Psoas muscle (tissue), 7 donors: ENCODE measurements at regions not wholly inside any gene's neighbourhood (a gene's known extent, or its start where the extent isn't known, plus 50 kb on each side); places are given as distances from the start of the nearest gene placed in this dataset.

Experiments used
- ATAC-seq, 4 donors: fragments of 200-7000 bp; cut with Tn5 transposase; one replicate each; pipeline ENCODE4 v1.9.1; 2020; ENCODE audit warnings: moderate library complexity in 3 of 4, mild to moderate bottlenecking in 2 of 4
- DNase-seq, 2 donors: peaks; one replicate each; pipeline ENCODE4 v3.0.0-alpha.2; 2020
- H3K27ac ChIP-seq: fragments of 200-600 bp; one replicate; pipeline ENCODE4 v1.8.0; 2022
- H3K27me3 ChIP-seq, 3 donors: fragments of 200-600 bp in 1 of 3; one replicate each; pipeline versions ENCODE4 v1.6.1 to v1.8.0; 2013 to 2022; ENCODE audit warnings: low read length in 2 of 3, mild to moderate bottlenecking in 2 of 3, moderate library complexity in 1 of 3; ENCODE audit not compliant: insufficient read depth in 3 of 3
- H3K36me3 ChIP-seq, 2 donors: fragments of 200-600 bp in 1 of 2; one replicate each; pipeline versions ENCODE4 v1.6.1 to v1.8.0; 2013 to 2022; ENCODE audit warnings: low read depth in 1 of 2, mild to moderate bottlenecking in 1 of 2, moderate library complexity in 1 of 2; ENCODE audit not compliant: insufficient read depth in 1 of 2
- H3K4me1 ChIP-seq: fragments of 200-600 bp; one replicate; pipeline ENCODE4 v1.8.0; 2022
- H3K4me3 ChIP-seq: fragments of 200-600 bp; one replicate; pipeline ENCODE4 v1.8.0; 2022; ENCODE audit warnings: mild to moderate bottlenecking
- H3K9me3 ChIP-seq: fragments of 200-600 bp; one replicate; pipeline ENCODE4 v1.8.0; 2022
- WGBS, 3 donors: extraction: QIAGEN DNeasy Blood & Tissue Kit; methylation state at CpG; one replicate each; pipeline versions ENCODE4 v1.1.6 to v1.1.7; 2013; 5-methylcytosine and 5-hydroxymethylcytosine counted together
- intact Hi-C, 2 donors: fragments of 100-400 bp; cut with DNase I; formaldehyde crosslinking; loops; one replicate each; pipeline versions ENCODE4 v1.11.0 to v1.14.2; 2022
- TF ChIP-seq, protein P1 (sequence below): fragments of 200-600 bp; IDR thresholded peaks from one replicate; pipeline ENCODE4 v1.8.0; 2022; ENCODE audit warnings: antibody characterized with exemption
- donor health status: healthy with polysubstance abuse.
- donor health status: DM: no; HTN: no; CAD: no; lungs with moderate emphysema.
- donor health status: Bipolar disorder and iron deficiency.
- donor health status: healthy.
- donor health status: DM: yes; HTN: yes; CAD: no.
- donor health status: DM: no; HTN: no; CAD: no.
- donor health status: DM: yes; HTN: yes; CAD: no.

DNA sequence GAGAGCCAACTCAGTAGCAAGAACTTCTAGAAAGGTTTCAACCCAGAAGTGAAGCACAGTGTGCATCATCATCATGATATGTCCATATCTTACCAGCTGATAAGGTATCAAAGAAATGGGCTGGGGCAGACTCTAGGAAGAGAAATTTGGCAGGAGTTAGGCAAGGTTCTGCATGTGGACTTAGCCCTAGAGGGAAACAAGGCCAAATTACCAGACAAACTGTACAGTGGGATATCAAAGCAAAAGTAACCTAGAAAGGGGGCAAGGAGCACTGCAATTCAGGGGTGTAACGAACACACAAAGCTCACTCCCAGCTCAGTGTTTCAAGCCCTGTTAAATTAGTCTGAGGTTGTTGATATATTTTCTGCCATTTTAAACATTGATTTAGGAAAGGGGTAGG lies 407.4 kb downstream of the SMARCA1 start:
- Histone ChIP-seq H3K4me3 (no peak overlapping the region), H3K9me3 (no peaks in the 10 kb centered on the region), H3K27me3 (no peaks in the 10 kb centered on the region), H3K36me3 (no peaks in the 10 kb centered on the region), H3K27ac (no peak overlapping the region), H3K4me1 (no peaks in the 10 kb centered on the region)
- intact Hi-C loops = no loop called here
- WGBS, 3 donors = 67 to 100% (median 82%) methylated on average over 1 of the region's 1 CpG
- TF ChIP-seq, protein P1, sequence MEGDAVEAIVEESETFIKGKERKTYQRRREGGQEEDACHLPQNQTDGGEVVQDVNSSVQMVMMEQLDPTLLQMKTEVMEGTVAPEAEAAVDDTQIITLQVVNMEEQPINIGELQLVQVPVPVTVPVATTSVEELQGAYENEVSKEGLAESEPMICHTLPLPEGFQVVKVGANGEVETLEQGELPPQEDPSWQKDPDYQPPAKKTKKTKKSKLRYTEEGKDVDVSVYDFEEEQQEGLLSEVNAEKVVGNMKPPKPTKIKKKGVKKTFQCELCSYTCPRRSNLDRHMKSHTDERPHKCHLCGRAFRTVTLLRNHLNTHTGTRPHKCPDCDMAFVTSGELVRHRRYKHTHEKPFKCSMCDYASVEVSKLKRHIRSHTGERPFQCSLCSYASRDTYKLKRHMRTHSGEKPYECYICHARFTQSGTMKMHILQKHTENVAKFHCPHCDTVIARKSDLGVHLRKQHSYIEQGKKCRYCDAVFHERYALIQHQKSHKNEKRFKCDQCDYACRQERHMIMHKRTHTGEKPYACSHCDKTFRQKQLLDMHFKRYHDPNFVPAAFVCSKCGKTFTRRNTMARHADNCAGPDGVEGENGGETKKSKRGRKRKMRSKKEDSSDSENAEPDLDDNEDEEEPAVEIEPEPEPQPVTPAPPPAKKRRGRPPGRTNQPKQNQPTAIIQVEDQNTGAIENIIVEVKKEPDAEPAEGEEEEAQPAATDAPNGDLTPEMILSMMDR = no peak
- DNase-seq (no peak), ATAC-seq (no peak)

DNA sequence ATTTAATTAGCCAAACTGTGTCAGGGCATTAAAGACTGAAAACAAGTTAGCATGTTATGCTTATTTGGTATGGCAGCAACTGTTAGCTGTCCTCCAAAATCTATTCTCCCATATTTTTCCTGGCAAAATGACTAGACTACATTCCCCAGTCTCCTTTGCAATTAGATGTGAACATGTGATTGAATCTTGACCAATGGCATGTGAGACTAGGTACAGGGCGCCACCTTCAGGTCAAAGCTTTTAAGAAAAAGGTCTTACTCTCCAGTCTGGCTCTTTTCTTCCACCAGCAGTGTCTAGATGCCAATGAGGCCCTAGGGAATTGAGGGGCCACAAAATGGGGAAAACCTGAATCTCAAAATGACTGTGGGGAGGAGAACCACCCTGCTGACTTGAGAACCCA lies 408.2 kb downstream of the SMARCA1 start:
- no peaks in the 10 kb centered on the region for H3K9me3 ChIP-seq
- no peaks in the 10 kb centered on the region for H3K36me3 ChIP-seq
- no peak for ATAC-seq
- H3K27me3 ChIP-seq = no peaks in the 10 kb centered on the region
- DNase-seq = no peak
- H3K27ac ChIP-seq = no peak overlapping the region
- no peaks in the 10 kb centered on the region for H3K4me1 ChIP-seq
- 21 to 52% (median 51%) methylated on average over 1 of the region's 1 CpG for WGBS, 3 donors
- TF ChIP-seq, protein P1 = no peak
- intact Hi-C loops = no loop called here
- H3K4me3 ChIP-seq = no peak overlapping the region

- Histone ChIP-seq H3K9me3 (no peaks in the 10 kb centered on the region), H3K4me1 (no peaks in the 10 kb centered on the region), H3K36me3 (no peaks in the 10 kb centered on the region), H3K27me3 (no peaks in the 10 kb centered on the region), H3K4me3 (no peak overlapping the region), H3K27ac (no peak overlapping the region)
- intact Hi-C loops = no loop called here
- TF ChIP-seq, protein P1 = no peak
- ATAC-seq (no peak), DNase-seq (no peak)
- 63 to 66% (median 66%) methylated on average over 15 of the region's 15 CpGs for WGBS, 3 donors
These were observed 412.1 kb downstream of the SMARCA1 start for GRCh38 chrX:129111081-129111798.

DNA sequence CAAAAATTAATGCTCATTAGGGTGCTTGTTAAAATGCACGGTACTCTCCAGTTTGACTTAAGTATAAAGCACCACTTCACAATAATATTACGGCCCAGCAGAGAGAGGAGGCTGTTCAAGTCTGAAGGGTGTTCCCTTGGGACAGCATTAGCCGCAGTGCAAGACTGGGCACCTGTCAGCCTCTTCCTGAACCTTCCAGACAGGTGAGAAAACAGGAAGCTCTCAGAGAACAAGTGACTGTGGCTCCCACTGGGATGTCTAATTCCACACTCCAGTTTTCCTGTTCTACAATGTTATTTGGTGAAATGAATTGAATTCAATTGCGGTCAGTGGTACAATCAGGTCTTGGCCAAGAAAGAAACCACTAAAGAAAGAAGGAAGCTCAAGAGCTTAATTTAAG lies 414.4 kb downstream of the SMARCA1 start:
- H3K27me3 ChIP-seq = peaks cover 0 to 5% (median 0%) of the 10 kb centered on the region in 3 donors
- WGBS, 3 donors = 32 to 56% (median 40%) methylated on average over 4 of the region's 4 CpGs
- no peaks in the 10 kb centered on the region for H3K36me3 ChIP-seq
- no peak overlapping the region for H3K4me3 ChIP-seq
- no peaks in the 10 kb centered on the region for H3K9me3 ChIP-seq
- no peak overlapping the region for H3K27ac ChIP-seq
- intact Hi-C loops = no loop called here
- DNase-seq (no peak), ATAC-seq (no peak)
- no peaks in the 10 kb centered on the region for H3K4me1 ChIP-seq
- TF ChIP-seq, protein P1 = no peak

- H3K27me3 ChIP-seq = no peaks in the 10 kb centered on the region
These were observed 424.1 kb downstream of the SMARCA1 start for GRCh38 chrX:129099207-129099606.

More at GRCh38 chrX:129099207-129099606, 424.1 kb downstream of the SMARCA1 start:
- Histone ChIP-seq H3K27ac (no peak overlapping the region), H3K4me1 (no peaks in the 10 kb centered on the region), H3K4me3 (no peak overlapping the region), H3K9me3 (no peaks in the 10 kb centered on the region), H3K36me3 (no peaks in the 10 kb centered on the region)
- TF ChIP-seq, protein P1 = no peak
- 54 to 81% (median 78%) methylated on average over 3 of the region's 3 CpGs for WGBS, 3 donors
- intact Hi-C loops = no loop called here
- ATAC-seq (no peak), DNase-seq (no peak)
